ENCODE measurements at regions not wholly inside any gene's neighbourhood (a gene's known extent, or its start where the extent isn't known, plus 50 kb on each side); places are given as distances from the start of the nearest gene placed in this dataset.

DNA sequence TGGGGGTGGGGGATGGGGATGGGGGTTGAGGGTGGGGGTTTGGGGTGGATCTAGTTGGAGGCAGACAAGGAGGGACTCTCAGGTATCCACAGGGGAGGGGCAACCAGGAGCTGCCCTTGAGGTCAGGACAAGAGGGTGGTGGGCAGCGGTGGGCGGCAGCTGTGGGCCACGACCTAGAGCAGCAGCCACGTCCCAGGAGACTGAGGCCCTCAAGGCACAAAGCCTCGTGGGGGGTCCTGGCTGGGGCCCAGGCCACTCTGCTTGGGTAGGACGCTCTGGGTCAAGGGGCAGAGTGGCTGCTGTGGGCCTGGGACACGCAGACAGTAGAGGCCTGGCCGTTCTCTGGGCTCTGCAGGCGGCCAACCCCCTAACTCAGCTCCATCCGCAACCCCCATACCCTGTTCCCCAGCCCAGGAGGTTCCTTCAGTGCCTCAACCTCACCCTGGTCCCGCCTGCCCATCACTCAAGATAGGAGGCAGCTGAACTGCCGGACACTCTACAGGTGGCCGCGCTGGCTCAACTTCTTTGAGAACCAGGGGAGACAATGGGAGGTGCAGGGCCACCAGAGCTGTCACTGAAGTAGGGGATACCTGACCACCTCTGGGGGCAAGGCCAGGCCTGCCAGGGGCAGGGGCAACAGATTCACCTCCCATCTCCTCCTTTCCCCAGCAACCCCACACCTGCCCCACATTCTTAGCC, 75.6 kb downstream of the ENGASE start:
- DNase-seq = no peak

DNA sequence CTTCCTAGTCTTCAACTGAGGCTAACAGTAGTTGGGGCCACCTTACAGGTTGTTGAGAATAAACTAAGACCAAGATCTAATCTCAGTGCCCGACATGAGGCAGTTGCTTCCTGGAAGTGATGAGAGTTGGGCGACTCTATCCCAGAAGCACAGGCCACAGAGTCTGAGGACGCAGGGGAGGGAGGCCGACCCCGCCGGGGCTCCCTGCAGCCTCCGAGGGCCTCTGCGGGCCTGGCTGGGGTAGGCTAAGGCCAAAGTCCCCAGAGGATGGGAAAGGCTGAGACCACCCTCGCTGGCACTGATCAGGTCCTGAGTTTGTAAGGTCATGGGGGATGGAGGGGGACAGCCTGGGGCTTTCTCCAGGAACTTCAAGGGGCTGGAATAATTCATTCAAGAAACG, 74.0 kb downstream of the ENGASE start:
- DNase-seq = no peak

DNA sequence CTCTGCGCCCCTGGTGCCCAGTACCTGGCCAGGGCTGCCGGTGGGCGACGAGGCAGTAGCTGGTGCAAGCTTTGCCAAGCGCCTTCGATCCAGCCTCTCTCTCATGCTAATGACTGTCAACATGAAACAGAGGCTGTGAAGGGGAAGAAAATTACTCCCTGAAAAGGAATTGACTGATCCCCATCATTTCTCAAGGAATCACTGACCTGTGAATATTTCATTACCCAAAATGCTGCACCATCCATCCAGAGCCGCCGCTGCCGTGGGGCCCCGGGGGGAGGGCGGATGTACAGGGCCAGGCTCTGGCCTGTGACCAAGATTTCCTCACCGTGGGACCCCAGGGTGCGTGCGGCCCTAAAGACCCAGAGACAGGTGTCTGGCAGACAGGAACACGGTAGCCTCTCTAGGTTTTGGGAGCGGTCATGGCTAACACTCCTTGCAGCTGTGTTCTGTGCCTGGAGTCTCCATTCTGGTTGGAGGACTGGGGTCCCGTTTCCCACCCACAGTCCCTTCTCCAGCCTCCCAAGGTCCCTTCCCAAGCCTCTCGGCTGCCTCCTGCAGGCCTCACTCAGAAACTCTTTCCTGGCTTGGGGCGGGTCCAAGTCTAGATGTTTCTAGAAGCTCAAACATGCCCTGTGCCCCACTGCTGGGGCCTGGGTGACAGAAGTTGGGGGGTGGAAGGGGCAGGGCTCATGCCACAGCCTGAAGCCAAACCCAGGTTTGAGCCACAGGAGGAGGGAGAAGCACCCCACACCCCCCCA, 73.3 kb downstream of the ENGASE start:
- DNase-seq = no peak

DNA sequence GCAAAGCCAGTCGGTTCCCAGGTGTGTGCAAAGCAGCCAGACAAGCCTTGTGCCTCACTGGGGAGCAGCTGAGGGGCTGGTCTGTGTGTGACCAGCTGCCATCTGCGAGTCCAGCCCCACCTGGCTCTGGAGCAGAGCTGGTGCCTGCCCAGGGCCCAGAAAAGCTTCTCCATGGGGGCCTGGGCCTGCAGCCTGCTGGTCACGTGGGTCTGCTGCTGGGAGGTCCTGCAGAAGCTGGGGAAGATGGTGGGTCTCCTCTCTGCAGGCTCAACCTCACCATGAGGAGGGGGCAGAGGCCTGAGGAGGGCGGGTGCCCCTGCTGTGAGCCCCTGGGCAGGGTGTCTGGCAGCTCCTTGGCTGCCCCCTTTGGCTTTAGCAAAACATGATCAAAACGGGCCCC, 71.9 kb downstream of the ENGASE start:
- no peak for DNase-seq

DNA sequence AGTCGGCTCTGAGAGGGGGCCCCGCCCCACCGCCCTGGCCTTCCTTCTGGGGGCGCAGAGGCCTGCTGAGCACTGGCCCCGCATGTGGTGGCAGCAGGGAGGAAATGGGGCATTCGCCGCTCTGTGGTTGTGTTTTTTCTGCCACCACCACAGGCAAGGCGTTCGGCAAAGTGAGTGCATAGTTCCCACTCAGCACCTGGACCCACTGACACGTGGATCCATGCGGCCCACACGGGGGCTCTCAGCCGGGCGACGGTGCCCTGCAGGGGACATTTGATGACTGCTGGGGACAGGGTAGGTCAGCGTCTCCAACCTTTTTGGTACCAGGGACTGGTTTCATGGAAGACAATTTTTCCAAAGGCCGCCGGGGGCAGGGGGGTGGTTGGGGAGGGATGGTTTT, 70.9 kb downstream of the ENGASE start:
- DNase-seq = no peak

DNA sequence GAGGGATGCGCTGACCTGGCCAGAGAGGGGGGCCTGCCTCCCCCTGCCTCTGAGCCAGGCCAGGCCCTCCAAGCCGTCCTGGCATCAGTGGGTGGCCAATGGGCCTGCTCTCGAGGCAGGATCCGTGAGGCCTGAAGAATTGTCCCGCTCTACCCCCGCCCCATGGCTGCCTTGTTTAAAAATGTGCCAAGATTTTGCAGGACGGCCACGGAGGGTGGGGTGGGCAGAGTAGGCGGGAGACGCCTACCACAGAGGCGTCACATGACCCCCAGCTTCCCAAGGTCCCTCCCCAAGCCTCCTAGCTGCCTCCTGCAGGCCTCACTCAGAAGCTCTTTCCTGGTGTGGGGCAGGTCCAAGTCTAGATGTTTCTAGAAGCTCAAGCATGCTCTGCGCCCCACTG, 69.5 kb downstream of the ENGASE start:
- DNase-seq = no peak

DNA sequence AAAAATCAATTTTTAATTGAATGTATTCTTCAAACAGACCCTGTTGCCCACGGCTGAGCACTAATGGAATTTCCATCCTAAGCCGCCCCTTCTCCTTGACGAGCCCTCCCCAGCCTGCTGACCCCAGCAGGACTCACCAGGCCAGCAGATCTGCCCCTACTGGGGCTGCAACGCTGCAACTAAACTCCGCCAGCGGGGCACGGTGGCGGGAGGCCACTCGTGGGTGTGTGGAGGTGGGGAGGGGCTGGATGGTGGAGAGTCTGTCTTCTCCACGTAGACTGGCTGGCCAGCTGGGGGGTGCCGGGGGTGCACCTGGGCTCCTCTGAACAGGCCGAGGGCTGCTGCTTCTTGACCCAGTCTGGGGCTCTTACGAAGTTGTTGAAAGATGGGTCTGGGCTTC, 67.8 kb downstream of the ENGASE start:
- no peak for DNase-seq

DNA sequence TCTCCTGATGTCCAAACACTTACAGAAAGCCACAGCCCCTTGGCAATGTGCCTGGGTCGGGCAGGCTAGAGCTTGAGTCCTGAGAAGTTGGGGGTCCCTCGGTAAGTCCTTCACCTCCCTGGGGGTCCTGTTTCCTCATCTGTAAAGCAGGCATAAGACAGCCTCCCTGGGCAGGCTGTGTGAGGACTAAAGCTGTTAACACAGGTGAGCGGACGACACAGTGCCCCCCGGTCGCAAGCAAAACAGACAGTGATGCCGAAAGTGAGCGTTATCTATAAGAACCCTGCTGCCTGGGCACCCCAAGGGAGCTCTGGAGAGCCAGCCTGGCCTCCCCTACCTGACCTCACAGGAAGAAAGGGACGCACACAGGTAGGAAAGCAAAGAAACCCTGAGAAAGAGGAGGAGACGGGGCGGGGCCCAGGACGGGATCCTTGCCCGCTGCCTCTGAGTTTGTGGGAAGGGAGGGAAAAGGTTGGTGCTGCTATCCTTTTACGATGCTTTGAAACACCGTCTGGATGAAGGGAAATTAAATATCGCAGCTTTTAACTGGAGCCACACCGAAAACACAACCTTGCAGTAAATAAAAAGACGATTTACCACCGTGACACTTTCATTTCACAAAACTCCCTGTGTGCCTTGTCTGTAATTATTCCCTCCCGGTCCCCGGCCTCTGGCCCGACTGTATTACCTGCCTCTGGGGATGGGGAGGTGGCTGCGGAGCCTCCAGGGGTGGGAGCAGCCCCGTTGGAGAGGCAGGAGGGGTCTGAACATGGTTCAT, 67.1 kb downstream of the ENGASE start:
- no peak for DNase-seq

DNA sequence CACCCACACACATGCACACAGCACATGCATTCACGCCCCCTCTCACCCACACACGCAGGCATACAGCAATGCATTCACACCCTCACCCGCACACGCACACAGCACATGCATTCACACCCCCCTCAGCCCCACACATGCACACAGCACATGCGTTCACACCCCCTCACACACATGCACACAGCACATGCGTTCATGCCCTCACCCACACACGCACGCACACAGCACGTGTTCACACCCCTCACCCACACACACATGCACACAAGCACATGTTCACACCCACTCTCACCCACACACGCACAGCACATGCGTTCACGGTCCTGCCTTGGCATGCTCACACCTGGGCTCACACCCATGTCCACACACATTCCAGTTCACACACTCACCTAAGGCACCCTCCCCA, 64.2 kb downstream of the ENGASE start:
- DNase-seq = no peak

DNA sequence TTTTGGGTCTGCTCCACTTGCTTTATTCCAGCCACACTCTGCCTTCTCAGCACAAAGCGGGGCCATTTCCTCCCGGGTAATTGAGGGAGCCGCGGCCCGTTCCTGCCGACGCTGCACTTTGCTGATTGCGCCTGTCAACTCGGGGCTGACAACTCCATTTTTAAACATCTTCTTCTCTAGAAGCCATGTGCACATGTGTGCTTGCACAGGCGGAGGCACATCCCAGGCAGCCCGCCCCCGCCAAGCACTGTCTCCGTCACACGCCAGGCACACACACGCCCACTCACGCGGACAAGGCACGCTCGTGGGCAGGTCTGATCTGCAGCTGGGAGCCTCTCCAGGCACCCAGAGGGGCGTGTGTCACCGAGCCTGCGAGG, 63.2 kb downstream of the ENGASE start:
- no peak for DNase-seq

DNA sequence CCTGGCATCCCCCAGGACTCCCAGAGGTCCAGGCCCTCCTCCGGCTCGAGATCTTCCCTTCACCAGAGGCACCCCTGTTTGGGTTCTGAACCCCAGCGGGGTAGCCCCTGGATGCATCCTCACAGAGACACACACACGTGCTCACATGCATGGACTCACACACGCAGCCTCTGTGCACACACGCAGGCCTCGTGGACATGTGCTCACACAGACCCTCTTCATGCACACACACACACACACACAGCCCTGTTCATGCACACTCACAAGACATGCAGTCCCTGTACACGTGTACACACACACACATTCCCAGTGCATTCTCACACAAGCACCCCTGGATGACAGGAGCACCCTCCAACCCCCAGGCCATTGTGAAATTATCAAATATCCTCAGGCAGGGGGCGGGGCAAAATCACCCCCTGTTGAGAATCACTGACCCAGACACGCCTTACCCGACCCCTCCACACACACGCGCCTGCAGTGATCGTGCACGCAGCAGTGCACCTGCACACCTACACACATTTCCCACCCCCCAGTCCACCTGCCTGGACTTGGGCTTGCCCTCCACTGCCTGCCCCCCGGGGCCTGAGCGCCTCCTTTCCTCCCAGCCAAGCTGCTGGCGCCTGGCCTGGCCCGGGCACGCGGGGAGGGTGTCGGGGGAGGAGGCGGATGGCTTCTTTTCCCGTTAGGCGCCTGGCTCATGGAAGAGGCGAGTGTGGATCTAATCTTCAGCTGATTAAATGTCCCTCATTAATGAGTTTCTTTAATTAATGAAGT, 62.6 kb downstream of the ENGASE start:
- DNase-seq = no peak

DNA sequence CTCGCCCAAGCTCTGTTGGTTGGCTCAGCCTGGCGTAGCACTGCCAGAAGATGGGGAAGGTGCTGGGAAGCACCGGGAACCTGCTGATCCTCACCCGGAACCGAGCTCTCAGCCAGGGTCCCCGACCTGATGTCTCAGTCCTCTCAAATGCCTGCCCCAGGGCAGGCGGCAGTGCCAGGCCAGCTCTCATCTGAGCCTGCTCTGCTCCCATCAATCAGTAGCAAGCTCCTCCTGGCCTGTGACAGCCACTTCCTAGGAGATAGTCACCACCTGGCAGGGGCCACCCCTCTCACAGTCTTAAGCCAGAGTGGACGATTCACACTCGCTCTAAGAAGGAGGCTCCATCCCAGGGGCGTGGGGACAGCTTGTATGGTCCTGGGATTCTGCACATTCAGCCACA, 62.0 kb downstream of the ENGASE start:
- no peak for DNase-seq
